IPS DF 6.9 (cell line): ENCODE measurements at regions not wholly inside any gene's neighbourhood (a gene's known extent, or its start where the extent isn't known, plus 50 kb on each side); places are given as distances from the start of the nearest gene placed in this dataset.
"Not testable (repeated sequence)": the region's sequence is repeated elsewhere in the genome, so short reads cannot be mapped to it uniquely, and the experiment has no call there.

Source experiments
- DNase-seq: peaks from one replicate; pipeline ENCODE4 v3.0.0-alpha.2; 2013; ENCODE audit warnings: low read depth, low spot score
- H3K27ac ChIP-seq: one replicate; pipeline ENCODE4 v1.5.1; 2013; ENCODE audit warnings: low read length, control low read depth
- H3K27me3 ChIP-seq: 2 replicates; pipeline ENCODE4 v1.6.1; 2013; ENCODE audit warnings: mild to moderate bottlenecking, low read length; ENCODE audit not compliant: control insufficient read depth, insufficient read depth
- H3K36me3 ChIP-seq: 2 replicates; pipeline ENCODE4 v1.6.1; 2013; ENCODE audit warnings: low read length; ENCODE audit not compliant: control insufficient read depth, insufficient read depth
- H3K4me1 ChIP-seq: 2 replicates; pipeline ENCODE4 v1.6.1; 2013; ENCODE audit warnings: low read length; ENCODE audit not compliant: control insufficient read depth, insufficient read depth
- H3K4me3 ChIP-seq: 2 replicates; pipeline ENCODE4 v1.5.1; 2013; ENCODE audit warnings: mild to moderate bottlenecking, low read length
- H3K9me3 ChIP-seq: 2 replicates; pipeline ENCODE4 v1.6.1; 2013; ENCODE audit warnings: low read length, inconsistent platforms; ENCODE audit not compliant: control insufficient read depth, insufficient read depth
- WGBS: extraction: QIAGEN DNeasy Blood & Tissue Kit; methylation state at CpG from one replicate; pipeline ENCODE4 v1.1.7; 2013; ENCODE audit warnings: mixed read lengths, missing lambda C conversion rate; ENCODE audit not compliant: insufficient read length, insufficient coverage; 5-methylcytosine and 5-hydroxymethylcytosine counted together

DNA sequence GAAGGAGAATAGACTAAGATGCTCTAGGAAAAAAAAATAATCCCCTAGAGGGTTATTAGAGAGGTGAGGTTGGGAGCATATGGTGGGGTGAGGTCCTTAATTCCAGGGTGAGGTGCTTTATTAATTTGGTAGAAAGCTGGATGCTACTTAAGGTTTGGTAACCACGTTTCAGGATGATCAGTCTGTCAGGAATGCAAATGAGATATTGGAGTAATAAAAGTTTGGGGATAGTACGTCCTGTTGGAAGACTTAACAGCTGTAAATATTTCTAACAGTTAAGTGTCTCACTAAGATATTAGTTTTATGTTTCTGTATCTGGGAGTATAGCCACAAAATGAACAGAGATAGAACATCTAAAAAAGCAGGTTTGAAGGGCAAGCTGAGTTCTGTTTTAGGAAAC is 578.9 kb downstream of the CETN3 start:
- no peak overlapping the region for H3K27ac ChIP-seq
- H3K9me3 ChIP-seq: no peaks in the 10 kb centered on the region
- no peaks in the 10 kb centered on the region for H3K4me1 ChIP-seq
- no peak for DNase-seq
- no peaks in the 10 kb centered on the region for H3K36me3 ChIP-seq
- no CpG with 5 or more reads among the region's 2 CpGs for WGBS
- H3K27me3 ChIP-seq: no peaks in the 10 kb centered on the region
- H3K4me3 ChIP-seq: no peak overlapping the region

DNA sequence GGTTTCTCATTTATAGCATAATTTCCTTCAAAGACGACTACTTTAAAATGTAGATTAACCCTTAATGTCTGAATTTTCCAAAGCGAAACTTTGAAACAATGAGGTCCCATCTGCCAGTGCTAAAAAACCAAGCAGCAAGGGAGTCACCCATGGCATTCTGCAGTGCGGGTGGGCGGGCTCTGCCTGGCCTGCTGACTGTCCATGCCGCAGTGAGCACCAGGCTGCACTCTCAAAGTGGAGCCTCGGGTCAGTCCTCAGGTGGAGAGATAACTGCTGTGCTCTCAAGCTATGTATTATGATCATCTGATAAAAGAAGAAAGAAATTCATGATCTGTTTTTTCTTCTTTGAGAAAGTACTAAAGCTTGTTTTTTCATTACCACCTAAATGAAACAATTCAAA is 581.6 kb downstream of the CETN3 start:
- Histone ChIP-seq H3K9me3 (no peaks in the 10 kb centered on the region), H3K4me3 (no peak overlapping the region), H3K27ac (no peak overlapping the region), H3K27me3 (no peaks in the 10 kb centered on the region), H3K36me3 (no peaks in the 10 kb centered on the region), H3K4me1 (0 out of 2 replicates have a peak, but pooled peaks cover under 1% of the 10 kb centered on the region)
- DNase-seq: no peak
- WGBS: no CpG with 5 or more reads among the region's 6 CpGs

DNA sequence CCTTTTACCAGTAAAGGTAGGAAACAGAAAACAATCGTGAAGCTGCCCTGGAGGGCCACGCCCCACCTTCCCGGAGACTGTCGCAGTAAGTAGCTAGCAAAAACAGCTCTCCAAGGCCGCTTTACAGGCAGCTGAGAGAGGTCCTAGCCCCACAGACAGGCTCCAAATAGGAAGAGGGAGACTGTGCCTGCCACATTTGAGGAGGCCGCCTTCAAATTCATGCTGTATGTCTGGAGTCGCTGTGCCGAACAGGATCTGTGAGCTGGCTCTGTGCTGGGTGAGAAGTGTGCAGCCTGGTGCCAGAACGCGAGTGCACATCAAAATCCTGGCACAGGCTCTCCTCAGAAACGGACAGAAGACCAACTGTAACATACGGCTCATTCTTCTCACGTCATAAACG is 582.2 kb downstream of the CETN3 start:
- DNase-seq: no peak
- WGBS: no CpG with 5 or more reads among the region's 14 CpGs
- H3K27ac ChIP-seq: no peak overlapping the region

DNA sequence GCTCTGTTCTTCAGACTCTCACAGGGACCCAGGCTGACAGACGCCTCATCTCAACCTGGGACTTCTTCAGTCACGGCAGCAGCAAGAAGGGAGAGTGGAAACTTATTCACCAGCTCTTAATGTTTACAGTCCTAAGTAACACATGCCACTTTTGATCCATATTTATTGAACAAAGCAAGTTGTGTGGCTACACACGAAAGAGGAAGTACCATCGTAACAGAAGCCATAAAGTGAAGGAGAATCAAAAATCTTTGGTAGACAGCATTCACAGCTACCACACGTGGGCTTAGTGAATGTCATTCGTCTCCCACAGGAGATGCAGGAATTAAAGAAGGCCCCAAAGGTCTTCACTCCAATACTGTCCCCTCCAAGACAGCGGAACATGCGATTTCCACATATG is 582.6 kb downstream of the CETN3 start:
- no CpG with 5 or more reads among the region's 8 CpGs for WGBS
- Histone ChIP-seq H3K27me3 (no peaks in the 10 kb centered on the region), H3K4me3 (no peak overlapping the region), H3K4me1 (0 out of 2 replicates have a peak, but pooled peaks cover 2% of the 10 kb centered on the region), H3K27ac (no peak overlapping the region), H3K9me3 (no peaks in the 10 kb centered on the region), H3K36me3 (no peaks in the 10 kb centered on the region)
- no peak for DNase-seq

More for the DNA sequence above, 582.2 kb downstream of the CETN3 start:
- H3K9me3 ChIP-seq: no peaks in the 10 kb centered on the region
- H3K36me3 ChIP-seq: no peaks in the 10 kb centered on the region
- 0 out of 2 replicates have a peak, but pooled peaks cover 2% of the 10 kb centered on the region for H3K4me1 ChIP-seq
- H3K27me3 ChIP-seq: no peaks in the 10 kb centered on the region
- no peak overlapping the region for H3K4me3 ChIP-seq

DNA sequence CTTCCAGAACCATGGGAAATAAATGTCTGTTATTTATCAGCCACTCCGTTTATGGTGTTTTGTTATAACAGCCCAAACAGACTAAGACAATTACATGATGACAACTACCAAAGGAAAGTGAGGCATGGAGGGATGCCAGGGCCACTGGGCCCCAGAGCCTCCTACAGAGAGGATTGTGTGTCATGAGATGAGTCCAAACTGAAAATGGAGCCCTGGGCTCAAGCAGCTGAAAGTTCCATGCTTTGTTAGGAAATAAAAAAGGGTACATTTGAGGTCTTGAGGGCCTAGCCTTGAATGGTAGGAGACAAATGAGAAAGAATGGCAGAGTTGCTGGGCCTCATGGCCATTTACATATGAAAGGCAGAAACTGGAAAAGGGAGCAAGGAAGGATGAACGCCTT is 586.5 kb downstream of the CETN3 start:
- no CpG with 5 or more reads among the region's 2 CpGs for WGBS
- 0 out of 2 replicates have a peak, but pooled peaks cover 2% of the 10 kb centered on the region for H3K4me1 ChIP-seq
- H3K4me3 ChIP-seq: no peak overlapping the region
- H3K27ac ChIP-seq: no peak overlapping the region
- no peaks in the 10 kb centered on the region for H3K27me3 ChIP-seq
- DNase-seq: no peak
- H3K9me3 ChIP-seq: no peaks in the 10 kb centered on the region
- no peaks in the 10 kb centered on the region for H3K36me3 ChIP-seq

DNA sequence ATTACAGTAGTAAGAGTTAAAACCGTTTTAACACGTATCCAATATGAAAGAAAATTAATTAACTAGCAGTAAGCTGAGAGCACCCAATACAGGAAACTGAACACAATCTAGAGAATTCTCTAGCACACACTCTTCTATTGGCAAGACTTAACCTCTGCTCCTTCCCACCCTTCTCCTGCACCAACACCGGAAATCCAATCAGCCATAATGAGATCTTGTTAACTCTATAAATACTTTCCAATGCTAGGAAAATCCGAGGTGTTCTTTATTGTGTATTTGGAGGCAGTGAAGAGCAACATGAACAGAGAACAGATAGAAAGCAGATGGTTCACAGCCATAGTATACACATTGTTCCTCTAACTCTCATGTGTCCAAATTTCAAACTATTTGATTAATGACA is 591.7 kb downstream of the CETN3 start:
- no peaks in the 10 kb centered on the region for H3K9me3 ChIP-seq
- H3K4me3 ChIP-seq: no peak overlapping the region
- no peak for DNase-seq
- no peak overlapping the region for H3K27ac ChIP-seq
- no peaks in the 10 kb centered on the region for H3K36me3 ChIP-seq
- H3K27me3 ChIP-seq: no peaks in the 10 kb centered on the region
- WGBS: no CpG with 5 or more reads among the region's 4 CpGs
- no peaks in the 10 kb centered on the region for H3K4me1 ChIP-seq

DNA sequence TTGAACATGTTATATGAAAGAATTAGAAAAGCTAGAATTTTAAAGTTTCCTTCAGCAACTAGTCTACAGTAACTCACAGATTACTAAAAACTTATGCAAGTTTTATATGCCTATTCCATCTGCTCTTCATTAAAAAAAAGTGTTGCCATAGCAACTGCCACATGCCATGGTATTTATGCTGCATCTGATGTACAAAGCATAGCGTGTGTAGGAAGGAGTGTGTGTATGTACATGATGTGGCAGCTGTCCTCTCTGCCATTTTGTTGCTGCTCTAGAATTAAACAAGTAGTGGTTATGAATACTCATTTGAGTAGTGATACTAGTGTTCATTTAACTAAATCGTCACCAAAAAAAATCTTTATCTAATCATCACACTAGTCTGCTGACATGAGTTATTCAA is 593.5 kb downstream of the CETN3 start:
- no peak for DNase-seq
- Histone ChIP-seq H3K27ac (no peak overlapping the region), H3K36me3 (no peaks in the 10 kb centered on the region), H3K4me1 (no peaks in the 10 kb centered on the region), H3K27me3 (no peaks in the 10 kb centered on the region), H3K4me3 (no peak overlapping the region), H3K9me3 (no peaks in the 10 kb centered on the region)
- WGBS: no CpG with 5 or more reads among the region's 2 CpGs

DNA sequence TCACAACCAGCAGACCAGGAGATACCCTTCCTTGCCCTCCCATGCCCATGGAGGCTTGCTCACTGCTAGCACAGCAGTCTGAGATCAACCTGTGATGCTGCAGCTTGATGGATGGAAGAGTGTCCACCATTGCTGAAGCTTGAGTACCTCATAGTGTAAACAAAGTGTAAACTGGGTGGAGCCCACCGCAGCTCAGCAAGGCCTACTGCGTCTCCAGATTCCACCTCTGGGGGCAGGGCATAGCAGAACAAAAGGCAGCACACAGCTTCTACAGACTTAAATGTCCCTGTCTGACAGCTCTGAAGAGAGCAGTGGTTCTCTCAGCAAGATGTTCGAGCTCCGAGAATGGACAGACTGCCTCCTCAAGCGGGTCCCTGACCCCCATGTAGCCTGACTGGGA is 608.8 kb downstream of the CETN3 start:
- H3K4me1 ChIP-seq, H3K27ac ChIP-seq, H3K9me3 ChIP-seq, H3K4me3 ChIP-seq, H3K36me3 ChIP-seq, DNase-seq, H3K27me3 ChIP-seq: not testable (repeated sequence)
- WGBS: no CpG with 5 or more reads among the region's 5 CpGs

DNA sequence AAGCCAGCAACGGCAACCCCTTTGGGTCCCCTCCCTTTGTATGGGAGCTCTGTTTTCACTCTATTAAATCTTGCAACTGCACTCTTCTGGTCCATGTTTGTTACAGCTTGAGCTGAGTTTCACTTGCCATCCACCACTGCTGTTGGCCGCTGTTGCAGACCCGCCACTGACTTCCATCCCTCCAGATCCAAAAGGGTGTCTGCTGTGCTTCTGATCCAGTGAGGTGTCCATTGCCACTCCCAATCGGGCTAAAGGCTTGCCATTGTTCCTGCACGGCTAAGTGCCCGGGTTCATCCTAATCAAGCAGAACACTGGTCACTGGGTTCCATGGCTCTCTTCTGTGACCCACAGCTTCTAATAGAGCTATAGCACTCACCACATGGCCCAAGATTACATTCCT is 615.1 kb downstream of the CETN3 start:
- DNase-seq, H3K27me3 ChIP-seq, H3K9me3 ChIP-seq, H3K4me3 ChIP-seq, H3K4me1 ChIP-seq, H3K27ac ChIP-seq, H3K36me3 ChIP-seq: not testable (repeated sequence)
- WGBS: no CpG with 5 or more reads among the region's 6 CpGs

DNA sequence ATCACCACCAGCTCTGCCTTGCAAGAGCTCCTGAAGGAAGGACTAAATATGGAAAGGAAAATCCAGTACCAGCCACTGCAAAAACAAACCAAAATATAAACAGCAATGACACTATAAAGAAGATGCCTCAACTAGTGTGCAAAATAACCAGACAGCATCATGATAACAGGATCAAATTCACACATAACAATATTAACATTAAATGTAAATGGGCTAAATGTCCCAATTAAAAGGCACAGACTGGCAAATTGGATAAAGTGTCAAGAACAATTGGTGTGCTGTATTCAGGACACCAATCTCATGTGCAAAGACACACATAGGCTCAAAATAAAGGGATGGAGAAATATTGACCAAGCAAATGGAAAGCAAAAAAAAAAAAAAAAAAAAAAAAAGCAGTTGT is 629.8 kb downstream of the CETN3 start:
- H3K4me3 ChIP-seq, H3K27me3 ChIP-seq, DNase-seq, H3K9me3 ChIP-seq, H3K4me1 ChIP-seq, H3K27ac ChIP-seq, H3K36me3 ChIP-seq: not testable (repeated sequence)

DNA sequence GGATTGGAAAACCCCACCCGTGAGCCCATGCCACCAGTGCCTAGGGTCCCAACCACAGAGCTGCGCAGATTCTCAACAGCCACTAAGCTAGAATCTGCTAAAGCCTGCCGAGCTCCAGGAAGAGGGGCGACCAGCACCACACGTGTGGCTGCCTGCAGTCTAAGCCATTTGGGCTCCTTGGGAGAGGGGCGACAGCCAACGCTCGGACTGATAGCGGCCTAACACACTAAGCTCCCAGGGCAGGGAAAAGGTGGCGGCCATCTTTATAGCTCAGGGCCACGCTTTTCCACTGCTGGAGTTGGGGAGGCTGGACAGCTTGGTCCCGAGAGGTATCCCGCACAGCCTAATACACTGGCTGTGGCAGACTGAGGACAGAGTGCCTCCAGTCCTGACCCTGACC is 631.8 kb downstream of the CETN3 start:
- no peak for DNase-seq
- no peaks in the 10 kb centered on the region for H3K36me3 ChIP-seq
- no peaks in the 10 kb centered on the region for H3K27me3 ChIP-seq
- no CpG with 5 or more reads among the region's 13 CpGs for WGBS
- no peaks in the 10 kb centered on the region for H3K4me1 ChIP-seq
- no peaks in the 10 kb centered on the region for H3K9me3 ChIP-seq
- no peak overlapping the region for H3K27ac ChIP-seq
- no peak overlapping the region for H3K4me3 ChIP-seq
